HL-60 (cell line): ENCODE measurements at regions not wholly inside any gene's neighbourhood (a gene's known extent, or its start where the extent isn't known, plus 50 kb on each side); places are given as distances from the start of the nearest gene placed in this dataset.

Experiments
- POLR2AphosphoS5 ChIP-seq: IDR thresholded peaks from 2 replicates; pipeline ENCODE4 v1.6.1; 2012; ENCODE audit warnings: low read depth
- SPI1 ChIP-seq: IDR thresholded peaks from 2 replicates; pipeline ENCODE4 v1.6.1; 2012; ENCODE audit warnings: low read depth, mild to moderate bottlenecking, borderline replicate concordance
- TF ChIP-seq, protein P1 (sequence below): IDR thresholded peaks from one replicate; pipeline ENCODE4 v1.5.1; 2011; ENCODE audit warnings: low read length, control low read depth, inconsistent platforms; ENCODE audit not compliant: insufficient read depth
- TF ChIP-seq, protein P2 (sequence below): IDR thresholded peaks from 2 replicates; pipeline ENCODE4 v1.6.1; 2012; ENCODE audit warnings: low read depth; ENCODE audit not compliant: insufficient replicate concordance

DNA sequence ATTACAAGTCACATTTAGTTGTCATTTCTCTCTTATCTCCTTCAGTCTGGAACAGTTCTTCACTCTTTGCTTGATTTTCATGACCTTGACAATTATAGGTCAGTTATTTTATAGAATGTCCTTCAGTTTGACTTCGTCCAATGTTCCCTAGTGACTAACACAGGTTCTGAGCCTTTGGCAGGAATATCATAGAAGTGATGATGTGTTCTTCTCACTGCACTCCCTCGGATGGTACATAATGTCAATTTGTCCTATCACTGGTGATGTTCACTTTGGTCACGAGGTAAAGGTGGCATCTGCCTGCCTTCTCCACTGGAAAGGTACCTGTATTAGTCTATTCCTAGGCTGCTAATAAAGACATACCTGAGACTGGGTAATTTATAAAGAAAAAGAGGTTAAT is 126.0 kb upstream of the PTPN3 start:
- TF ChIP-seq, protein P1, sequence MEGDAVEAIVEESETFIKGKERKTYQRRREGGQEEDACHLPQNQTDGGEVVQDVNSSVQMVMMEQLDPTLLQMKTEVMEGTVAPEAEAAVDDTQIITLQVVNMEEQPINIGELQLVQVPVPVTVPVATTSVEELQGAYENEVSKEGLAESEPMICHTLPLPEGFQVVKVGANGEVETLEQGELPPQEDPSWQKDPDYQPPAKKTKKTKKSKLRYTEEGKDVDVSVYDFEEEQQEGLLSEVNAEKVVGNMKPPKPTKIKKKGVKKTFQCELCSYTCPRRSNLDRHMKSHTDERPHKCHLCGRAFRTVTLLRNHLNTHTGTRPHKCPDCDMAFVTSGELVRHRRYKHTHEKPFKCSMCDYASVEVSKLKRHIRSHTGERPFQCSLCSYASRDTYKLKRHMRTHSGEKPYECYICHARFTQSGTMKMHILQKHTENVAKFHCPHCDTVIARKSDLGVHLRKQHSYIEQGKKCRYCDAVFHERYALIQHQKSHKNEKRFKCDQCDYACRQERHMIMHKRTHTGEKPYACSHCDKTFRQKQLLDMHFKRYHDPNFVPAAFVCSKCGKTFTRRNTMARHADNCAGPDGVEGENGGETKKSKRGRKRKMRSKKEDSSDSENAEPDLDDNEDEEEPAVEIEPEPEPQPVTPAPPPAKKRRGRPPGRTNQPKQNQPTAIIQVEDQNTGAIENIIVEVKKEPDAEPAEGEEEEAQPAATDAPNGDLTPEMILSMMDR = no peak
- TF ChIP-seq, protein P2, sequence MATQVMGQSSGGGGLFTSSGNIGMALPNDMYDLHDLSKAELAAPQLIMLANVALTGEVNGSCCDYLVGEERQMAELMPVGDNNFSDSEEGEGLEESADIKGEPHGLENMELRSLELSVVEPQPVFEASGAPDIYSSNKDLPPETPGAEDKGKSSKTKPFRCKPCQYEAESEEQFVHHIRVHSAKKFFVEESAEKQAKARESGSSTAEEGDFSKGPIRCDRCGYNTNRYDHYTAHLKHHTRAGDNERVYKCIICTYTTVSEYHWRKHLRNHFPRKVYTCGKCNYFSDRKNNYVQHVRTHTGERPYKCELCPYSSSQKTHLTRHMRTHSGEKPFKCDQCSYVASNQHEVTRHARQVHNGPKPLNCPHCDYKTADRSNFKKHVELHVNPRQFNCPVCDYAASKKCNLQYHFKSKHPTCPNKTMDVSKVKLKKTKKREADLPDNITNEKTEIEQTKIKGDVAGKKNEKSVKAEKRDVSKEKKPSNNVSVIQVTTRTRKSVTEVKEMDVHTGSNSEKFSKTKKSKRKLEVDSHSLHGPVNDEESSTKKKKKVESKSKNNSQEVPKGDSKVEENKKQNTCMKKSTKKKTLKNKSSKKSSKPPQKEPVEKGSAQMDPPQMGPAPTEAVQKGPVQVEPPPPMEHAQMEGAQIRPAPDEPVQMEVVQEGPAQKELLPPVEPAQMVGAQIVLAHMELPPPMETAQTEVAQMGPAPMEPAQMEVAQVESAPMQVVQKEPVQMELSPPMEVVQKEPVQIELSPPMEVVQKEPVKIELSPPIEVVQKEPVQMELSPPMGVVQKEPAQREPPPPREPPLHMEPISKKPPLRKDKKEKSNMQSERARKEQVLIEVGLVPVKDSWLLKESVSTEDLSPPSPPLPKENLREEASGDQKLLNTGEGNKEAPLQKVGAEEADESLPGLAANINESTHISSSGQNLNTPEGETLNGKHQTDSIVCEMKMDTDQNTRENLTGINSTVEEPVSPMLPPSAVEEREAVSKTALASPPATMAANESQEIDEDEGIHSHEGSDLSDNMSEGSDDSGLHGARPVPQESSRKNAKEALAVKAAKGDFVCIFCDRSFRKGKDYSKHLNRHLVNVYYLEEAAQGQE = no peak
- no peak for TF ChIP-seq SPI1
- no peak for TF ChIP-seq POLR2AphosphoS5
